ENCODE measurements at regions not wholly inside any gene's neighbourhood (a gene's known extent, or its start where the extent isn't known, plus 50 kb on each side); places are given as distances from the start of the nearest gene placed in this dataset.
"Not testable (repeated sequence)": the region's sequence is repeated elsewhere in the genome, so short reads cannot be mapped to it uniquely, and the experiment has no call there.

- POLR2A ChIA-PET, result no interaction called here
- ATAC-seq (ENCODE audit: poor library complexity) (no peak), DNase-seq (no peak)
- no peaks in the 10 kb centered on the region for H3K4me1 ChIP-seq (ENCODE audit: insufficient read depth, low read length)
- no peaks in the 10 kb centered on the region for H3K36me3 ChIP-seq (ENCODE audit: insufficient read depth, low read length)
- CTCF ChIA-PET, result no interaction called here
- H3K4me3 Mint-ChIP-seq, result no peak overlapping the region
- TF ChIP-seq CTCF (IDR thresholded peaks at IDR 0.05), result no peak
- no peak overlapping the region for H3K27ac Mint-ChIP-seq
- no peaks in the 10 kb centered on the region for H3K27me3 ChIP-seq (ENCODE audit: control insufficient read depth in 1 of 2, insufficient read depth in 2 of 2, low read length in 2 of 2)
- peaks cover 4% of the 10 kb centered on the region for H3K9me3 Mint-ChIP-seq
- no peaks in the 10 kb centered on the region for H3K36me3 Mint-ChIP-seq (ENCODE audit: low read depth)
- peaks cover 0 to 4% of the 10 kb centered on the region in 2 experiments for H3K9me3 ChIP-seq (ENCODE audit: control insufficient read depth in 1 of 2, insufficient read depth in 1 of 2, low read length in 2 of 2)
- peaks cover 11% of the 10 kb centered on the region for H3K27me3 Mint-ChIP-seq
- intact Hi-C loops (cut with DNase I, micrococcal nuclease), result no loop called here
- no peaks in the 10 kb centered on the region for H3K4me1 Mint-ChIP-seq (ENCODE audit: low read depth)
- no peak overlapping the region for H3K27ac ChIP-seq (ENCODE audit: low read depth in 1 of 2, low read length in 2 of 2)
- no peak overlapping the region for H3K4me3 ChIP-seq (ENCODE audit: low read length)
These were observed 201.1 kb downstream of the ETNK1 start for GRCh38 chr12:22826026-22826425.

GRCh38 chr12:22826446-22826981 lies 201.5 kb downstream of the ETNK1 start:
- H3K27ac ChIP-seq (ENCODE audit: low read depth in 1 of 2, low read length in 2 of 2); H3K36me3 ChIP-seq (ENCODE audit: insufficient read depth, low read length); intact Hi-C loops (cut with DNase I, micrococcal nuclease); H3K9me3 Mint-ChIP-seq; H3K27ac Mint-ChIP-seq; H3K4me3 Mint-ChIP-seq; H3K4me3 ChIP-seq (ENCODE audit: low read length); ATAC-seq (ENCODE audit: poor library complexity); POLR2A ChIA-PET; H3K27me3 ChIP-seq (ENCODE audit: control insufficient read depth in 1 of 2, insufficient read depth in 2 of 2, low read length in 2 of 2); H3K4me1 Mint-ChIP-seq (ENCODE audit: low read depth); H3K4me1 ChIP-seq (ENCODE audit: insufficient read depth, low read length); CTCF ChIA-PET; DNase-seq; H3K9me3 ChIP-seq (ENCODE audit: control insufficient read depth in 1 of 2, insufficient read depth in 1 of 2, low read length in 2 of 2); H3K36me3 Mint-ChIP-seq (ENCODE audit: low read depth): not testable (repeated sequence)
- peaks cover 11% of the 10 kb centered on the region for H3K27me3 Mint-ChIP-seq

- intact Hi-C loops (cut with DNase I, micrococcal nuclease), result no loop called here
- H3K27me3 Mint-ChIP-seq, result peaks cover 11% of the 10 kb centered on the region
- H3K9me3 ChIP-seq (ENCODE audit: control insufficient read depth in 1 of 2, insufficient read depth in 1 of 2, low read length in 2 of 2), result peaks cover 0 to 4% of the 10 kb centered on the region in 2 experiments
- no peaks in the 10 kb centered on the region for H3K4me1 ChIP-seq (ENCODE audit: insufficient read depth, low read length)
- H3K4me3 Mint-ChIP-seq, result no peak overlapping the region
- H3K27ac ChIP-seq (ENCODE audit: low read depth in 1 of 2, low read length in 2 of 2), result no peak overlapping the region
- ChIA-PET POLR2A (no interaction called here), CTCF (no interaction called here)
- no peaks in the 10 kb centered on the region for H3K36me3 ChIP-seq (ENCODE audit: insufficient read depth, low read length)
- H3K4me1 Mint-ChIP-seq (ENCODE audit: low read depth), result no peaks in the 10 kb centered on the region
- H3K36me3 Mint-ChIP-seq (ENCODE audit: low read depth), result no peaks in the 10 kb centered on the region
- no peak overlapping the region for H3K4me3 ChIP-seq (ENCODE audit: low read length)
- ATAC-seq (ENCODE audit: poor library complexity), result no peak
- no peak overlapping the region for H3K27ac Mint-ChIP-seq
- H3K9me3 Mint-ChIP-seq, result peaks cover 4% of the 10 kb centered on the region
- DNase-seq, result no peak
- TF ChIP-seq CTCF (IDR thresholded peaks at IDR 0.05), result no peak
- H3K27me3 ChIP-seq (ENCODE audit: control insufficient read depth in 1 of 2, insufficient read depth in 2 of 2, low read length in 2 of 2), result no peaks in the 10 kb centered on the region
These were observed 203.1 kb downstream of the ETNK1 start for GRCh38 chr12:22828066-22828465.

GRCh38 chr12:22835431-22835830 lies 210.5 kb downstream of the ETNK1 start:
- Mint-ChIP-seq H3K9me3 (no peaks in the 10 kb centered on the region), H3K4me3 (no peak overlapping the region), H3K4me1 (ENCODE audit: low read depth) (no peaks in the 10 kb centered on the region), H3K27ac (no peak overlapping the region), H3K36me3 (ENCODE audit: low read depth) (no peaks in the 10 kb centered on the region), H3K27me3 (no peaks in the 10 kb centered on the region)
- ChIA-PET CTCF (no interaction called here), POLR2A (no interaction called here)
- Histone ChIP-seq H3K27ac (ENCODE audit: low read depth in 1 of 2, low read length in 2 of 2) (no peak overlapping the region), H3K36me3 (ENCODE audit: insufficient read depth, low read length) (no peaks in the 10 kb centered on the region), H3K9me3 (ENCODE audit: control insufficient read depth in 1 of 2, insufficient read depth in 1 of 2, low read length in 2 of 2) (no peaks in the 10 kb centered on the region), H3K27me3 (ENCODE audit: control insufficient read depth in 1 of 2, insufficient read depth in 2 of 2, low read length in 2 of 2) (no peaks in the 10 kb centered on the region), H3K4me3 (ENCODE audit: low read length) (no peak overlapping the region), H3K4me1 (ENCODE audit: insufficient read depth, low read length) (no peaks in the 10 kb centered on the region)
- TF ChIP-seq CTCF (IDR thresholded peaks at IDR 0.05), result no peak
- no peak for DNase-seq
- intact Hi-C loops (cut with DNase I, micrococcal nuclease), result no loop called here
- ATAC-seq (ENCODE audit: poor library complexity), result no peak

All from CD4-positive, alpha-beta T cell (primary cell).